Inferior parietal cortex (tissue), 1 donor: ENCODE measurements at regions not wholly inside any gene's neighbourhood (a gene's known extent, or its start where the extent isn't known, plus 50 kb on each side); places are given as distances from the start of the nearest gene placed in this dataset.

Source experiments
- DNase-seq: peaks from one replicate; pipeline ENCODE4 v3.0.0-alpha.2; 2016; ENCODE audit errors: extremely low spot score

GRCh38 chr10:42971251-42971599 lies 105.6 kb upstream of the RET start:
- DNase-seq = no peak

- no peak for DNase-seq
Observed at GRCh38 chr10:42972946-42973345, 103.9 kb upstream of the RET start.

GRCh38 chr10:42973411-42973810 lies 103.5 kb upstream of the RET start:
- DNase-seq = no peak

GRCh38 chr10:42973870-42974692 lies 102.8 kb upstream of the RET start:
- no peak for DNase-seq

- no peak for DNase-seq
Observed at GRCh38 chr10:42974693-42975002, 102.2 kb upstream of the RET start.

GRCh38 chr10:42975005-42975493 lies 101.8 kb upstream of the RET start:
- no peak for DNase-seq

GRCh38 chr10:42975558-42976340 lies 101.1 kb upstream of the RET start:
- DNase-seq = no peak

GRCh38 chr10:42976351-42977031 lies 100.4 kb upstream of the RET start:
- no peak for DNase-seq

- DNase-seq = no peak
Observed at GRCh38 chr10:42977032-42977416, 99.8 kb upstream of the RET start.

GRCh38 chr10:42979181-42979580 lies 97.7 kb upstream of the RET start:
- no peak for DNase-seq

- DNase-seq = no peak
Observed at GRCh38 chr10:42979721-42980467, 97.0 kb upstream of the RET start.

GRCh38 chr10:42980553-42981357 lies 96.1 kb upstream of the RET start:
- no peak for DNase-seq

- DNase-seq = no peak
Observed at GRCh38 chr10:42981358-42982236, 95.3 kb upstream of the RET start.

GRCh38 chr10:42982891-42983506 lies 93.9 kb upstream of the RET start:
- DNase-seq = no peak

GRCh38 chr10:42983591-42983990 lies 93.3 kb upstream of the RET start:
- no peak for DNase-seq

GRCh38 chr10:42984035-42984610 lies 92.7 kb upstream of the RET start:
- no peak for DNase-seq

GRCh38 chr10:42984761-42985325 lies 92.0 kb upstream of the RET start:
- DNase-seq = no peak

- no peak for DNase-seq
Observed at GRCh38 chr10:42985436-42986316, 91.2 kb upstream of the RET start.
